ENCODE measurements at regions not wholly inside any gene's neighbourhood (a gene's known extent, or its start where the extent isn't known, plus 50 kb on each side); places are given as distances from the start of the nearest gene placed in this dataset.

GRCh38 chr10:131675104-131675503, 225.7 kb upstream of the PPP2R2D start:
- no peak overlapping the region for H3K4me3 ChIP-seq (ENCODE audit: low read depth, low read length)
- TF ChIP-seq CTCF (IDR thresholded peaks at IDR 0.05; ENCODE audit: borderline replicate concordance, insufficient read depth, low read depth, low read length) = no peak

- TF ChIP-seq CTCF (IDR thresholded peaks at IDR 0.05; ENCODE audit: borderline replicate concordance, insufficient read depth, low read depth, low read length) = no peak
- no peak overlapping the region for H3K4me3 ChIP-seq (ENCODE audit: low read depth, low read length)
These were observed 224.6 kb upstream of the PPP2R2D start for GRCh38 chr10:131676046-131676799.

- H3K4me3 ChIP-seq (ENCODE audit: low read depth, low read length) = no peak overlapping the region
- TF ChIP-seq CTCF (IDR thresholded peaks at IDR 0.05; ENCODE audit: borderline replicate concordance, insufficient read depth, low read depth, low read length) = no peak
These were observed 223.9 kb upstream of the PPP2R2D start for GRCh38 chr10:131676800-131677421.

GRCh38 chr10:131677671-131678070, 223.1 kb upstream of the PPP2R2D start:
- no peak for TF ChIP-seq CTCF (IDR thresholded peaks at IDR 0.05; ENCODE audit: borderline replicate concordance, insufficient read depth, low read depth, low read length)
- H3K4me3 ChIP-seq (ENCODE audit: low read depth, low read length) = no peak overlapping the region

- TF ChIP-seq CTCF (IDR thresholded peaks at IDR 0.05; ENCODE audit: borderline replicate concordance, insufficient read depth, low read depth, low read length) = no peak
- no peak overlapping the region for H3K4me3 ChIP-seq (ENCODE audit: low read depth, low read length)
These were observed 222.6 kb upstream of the PPP2R2D start for GRCh38 chr10:131678171-131678570.

- no peak for TF ChIP-seq CTCF (IDR thresholded peaks at IDR 0.05; ENCODE audit: borderline replicate concordance, insufficient read depth, low read depth, low read length)
- H3K4me3 ChIP-seq (ENCODE audit: low read depth, low read length) = no peak overlapping the region
These were observed 222.2 kb upstream of the PPP2R2D start for GRCh38 chr10:131678613-131679012.

- no peak for TF ChIP-seq CTCF (IDR thresholded peaks at IDR 0.05; ENCODE audit: borderline replicate concordance, insufficient read depth, low read depth, low read length)
- H3K4me3 ChIP-seq (ENCODE audit: low read depth, low read length) = no peak overlapping the region
These were observed 220.9 kb upstream of the PPP2R2D start for GRCh38 chr10:131679926-131680325.
